MCF 10A (cell line): ENCODE measurements at regions not wholly inside any gene's neighbourhood (a gene's known extent, or its start where the extent isn't known, plus 50 kb on each side); places are given as distances from the start of the nearest gene placed in this dataset.

Experiments
- BruUV-seq: library from RNA; stranded (reverse); fragments of 400-500 nt; replicated peaks from 2 replicates; lab custom pipeline; 2021; lab: Mats Ljungman, UMichigan
- CTCF ChIA-PET: fragments of 300-600 bp; sonication (Branson Sonifier 250); formaldehyde crosslinking; extraction: SDS; loops from one replicate; lab custom pipeline; 2021; ENCODE audit warnings: antibody characterized with exemption, inconsistent platforms; lab: Yijun Ruan, JAX
- POLR2A ChIA-PET: fragments of 300-600, 350-650 bp; sonication (Branson Sonifier 250); formaldehyde crosslinking; extraction: SDS; loops from one replicate; lab custom pipeline; 2020; ENCODE audit warnings: antibody characterized with exemption, inconsistent platforms; lab: Yijun Ruan, JAX
- DNase-seq: peaks from one replicate; pipeline ENCODE4 v3.0.0-alpha.2; 2018; ENCODE audit not compliant: unreplicated experiment
- H3K27ac Mint-ChIP-seq: one replicate; pipeline ENCODE4 v1.8.0; 2022; ENCODE audit warnings: mild to moderate bottlenecking, low read depth, mixed read lengths; ENCODE audit not compliant: unreplicated experiment
- H3K27me3 Mint-ChIP-seq: one replicate; pipeline ENCODE4 v1.8.0; 2022; ENCODE audit warnings: mixed read lengths; ENCODE audit not compliant: insufficient read depth, unreplicated experiment
- H3K36me3 Mint-ChIP-seq: one replicate; pipeline ENCODE4 v1.8.0; 2022; ENCODE audit warnings: mild to moderate bottlenecking, moderate library complexity, mixed read lengths; ENCODE audit not compliant: insufficient read depth, unreplicated experiment
- H3K4me1 Mint-ChIP-seq: one replicate; pipeline ENCODE4 v1.8.0; 2022; ENCODE audit warnings: mixed read lengths; ENCODE audit not compliant: insufficient read depth, unreplicated experiment
- H3K4me3 Mint-ChIP-seq: one replicate; pipeline ENCODE4 v1.8.0; 2022; ENCODE audit warnings: mild to moderate bottlenecking, moderate library complexity, mixed read lengths; ENCODE audit not compliant: unreplicated experiment
- H3K9me3 Mint-ChIP-seq: one replicate; pipeline ENCODE4 v1.8.0; 2022; ENCODE audit warnings: mixed read lengths; ENCODE audit not compliant: unreplicated experiment
- intact Hi-C: fragments of 100-400 bp; cut with micrococcal nuclease; formaldehyde crosslinking; loops from 2 replicates; pipeline ENCODE4 v1.14.1; 2022
- TF ChIP-seq, protein P1 (sequence below): fragments of 200-600 bp; IDR thresholded peaks from one replicate; pipeline ENCODE4 v1.8.0; 2022; ENCODE audit warnings: antibody characterized with exemption, mild to moderate bottlenecking; ENCODE audit not compliant: unreplicated experiment

- no TSS peak for BruUV-seq
- H3K27me3 Mint-ChIP-seq, result no peaks in the 10 kb centered on the region
- TF ChIP-seq, protein P1, sequence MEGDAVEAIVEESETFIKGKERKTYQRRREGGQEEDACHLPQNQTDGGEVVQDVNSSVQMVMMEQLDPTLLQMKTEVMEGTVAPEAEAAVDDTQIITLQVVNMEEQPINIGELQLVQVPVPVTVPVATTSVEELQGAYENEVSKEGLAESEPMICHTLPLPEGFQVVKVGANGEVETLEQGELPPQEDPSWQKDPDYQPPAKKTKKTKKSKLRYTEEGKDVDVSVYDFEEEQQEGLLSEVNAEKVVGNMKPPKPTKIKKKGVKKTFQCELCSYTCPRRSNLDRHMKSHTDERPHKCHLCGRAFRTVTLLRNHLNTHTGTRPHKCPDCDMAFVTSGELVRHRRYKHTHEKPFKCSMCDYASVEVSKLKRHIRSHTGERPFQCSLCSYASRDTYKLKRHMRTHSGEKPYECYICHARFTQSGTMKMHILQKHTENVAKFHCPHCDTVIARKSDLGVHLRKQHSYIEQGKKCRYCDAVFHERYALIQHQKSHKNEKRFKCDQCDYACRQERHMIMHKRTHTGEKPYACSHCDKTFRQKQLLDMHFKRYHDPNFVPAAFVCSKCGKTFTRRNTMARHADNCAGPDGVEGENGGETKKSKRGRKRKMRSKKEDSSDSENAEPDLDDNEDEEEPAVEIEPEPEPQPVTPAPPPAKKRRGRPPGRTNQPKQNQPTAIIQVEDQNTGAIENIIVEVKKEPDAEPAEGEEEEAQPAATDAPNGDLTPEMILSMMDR, result no peak
- H3K4me3 Mint-ChIP-seq, result no peak overlapping the region
- H3K4me1 Mint-ChIP-seq, result no peaks in the 10 kb centered on the region
- ChIA-PET POLR2A (interaction anchor here (0.6 kb wide), 1 partner anchor 24 kb away, joined by 3 read pairs; no protein-coding TSS in a partner anchor), CTCF (no interaction called here)
- no peak overlapping the region for H3K27ac Mint-ChIP-seq
- intact Hi-C loops, result no loop called here
- H3K36me3 Mint-ChIP-seq, result no peaks in the 10 kb centered on the region
- H3K9me3 Mint-ChIP-seq, result no peaks in the 10 kb centered on the region
- no peak for DNase-seq
Observed at GRCh38 chr14:62101673-62102348, 339.6 kb downstream of the SNAPC1 start.

DNA sequence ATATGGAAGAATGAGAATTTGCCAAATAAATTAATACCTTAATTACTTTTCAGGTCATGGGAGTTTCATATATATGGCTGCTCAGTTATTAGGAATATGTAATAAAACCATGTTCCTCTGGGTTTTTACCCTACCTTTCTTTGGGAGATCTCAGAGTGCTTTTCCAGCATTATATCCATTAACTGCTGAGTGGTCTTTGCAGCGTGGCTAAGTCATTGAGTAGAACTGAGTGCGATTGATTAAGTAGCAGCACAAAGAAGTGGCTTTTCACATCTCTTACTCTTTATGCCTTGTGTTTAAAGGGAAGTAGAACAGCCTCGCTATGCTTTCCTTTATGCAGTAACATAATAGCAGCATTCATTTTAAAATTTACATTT lies 340.1 kb downstream of the SNAPC1 start:
- Mint-ChIP-seq H3K9me3 (no peaks in the 10 kb centered on the region), H3K4me3 (no peak overlapping the region), H3K27ac (no peak overlapping the region), H3K4me1 (no peaks in the 10 kb centered on the region), H3K27me3 (no peaks in the 10 kb centered on the region), H3K36me3 (no peaks in the 10 kb centered on the region)
- TF ChIP-seq, protein P1, result no peak
- DNase-seq, result no peak
- POLR2A ChIA-PET, result no interaction called here
- intact Hi-C loops, result no loop called here
- CTCF ChIA-PET, result no interaction called here
- BruUV-seq, result no TSS peak

DNA sequence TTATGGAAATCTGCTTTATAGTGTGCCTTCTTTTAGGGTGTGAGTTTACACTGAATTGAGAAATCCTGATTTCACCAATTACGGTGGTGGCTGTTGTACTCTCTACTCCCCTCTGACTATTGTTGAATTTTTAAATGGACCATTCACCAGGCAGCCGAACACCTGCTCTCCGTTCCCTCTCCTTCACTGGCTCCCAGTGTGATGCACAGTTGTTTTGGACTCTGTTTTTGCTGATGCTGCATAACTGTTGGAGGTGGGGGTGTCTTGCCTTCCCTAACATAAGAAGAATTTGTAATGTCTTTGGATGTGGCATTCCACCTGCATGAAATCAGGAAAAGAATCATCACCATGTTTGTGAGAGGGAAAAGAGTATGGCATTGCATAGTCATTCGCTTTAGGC lies 341.2 kb downstream of the SNAPC1 start:
- H3K9me3 Mint-ChIP-seq, result no peaks in the 10 kb centered on the region
- H3K4me1 Mint-ChIP-seq, result no peaks in the 10 kb centered on the region
- no peaks in the 10 kb centered on the region for H3K27me3 Mint-ChIP-seq
- no peak overlapping the region for H3K4me3 Mint-ChIP-seq
- ChIA-PET POLR2A (interaction anchor here (0.7 kb wide), 1 partner anchor 139 kb away, joined by 3 read pairs; no protein-coding TSS in a partner anchor), CTCF (no interaction called here)
- no TSS peak for BruUV-seq
- intact Hi-C loops, result no loop called here
- DNase-seq, result no peak
- no peak overlapping the region for H3K27ac Mint-ChIP-seq
- TF ChIP-seq, protein P1, result no peak
- H3K36me3 Mint-ChIP-seq, result no peaks in the 10 kb centered on the region

DNA sequence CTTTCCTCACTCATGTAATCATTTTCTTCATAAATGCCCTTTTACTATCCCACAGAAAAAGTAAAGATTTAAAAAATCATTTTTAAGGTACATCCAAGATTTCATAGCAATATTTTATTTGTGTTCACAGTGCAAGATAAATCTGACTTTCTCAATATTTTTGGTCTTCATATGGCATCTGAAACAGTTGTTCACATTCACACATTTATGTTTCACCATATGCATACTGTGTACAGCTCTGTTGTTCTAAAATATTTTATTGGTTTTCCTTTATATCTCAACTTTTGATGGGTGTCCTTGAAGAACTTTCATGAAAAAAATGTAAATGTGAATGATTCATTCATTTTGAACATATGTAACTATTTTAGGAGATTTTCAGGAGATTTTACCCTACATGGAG lies 348.7 kb downstream of the SNAPC1 start:
- Mint-ChIP-seq H3K4me1 (no peaks in the 10 kb centered on the region), H3K4me3 (no peak overlapping the region), H3K36me3 (no peaks in the 10 kb centered on the region), H3K27ac (no peak overlapping the region), H3K27me3 (no peaks in the 10 kb centered on the region), H3K9me3 (no peaks in the 10 kb centered on the region)
- no TSS peak for BruUV-seq
- TF ChIP-seq, protein P1, result no peak
- POLR2A ChIA-PET, result interaction anchor here (0.7 kb wide), 1 partner anchor 47 kb away, joined by 3 read pairs; no protein-coding TSS in a partner anchor
- intact Hi-C loops, result no loop called here
- DNase-seq, result no peak
- CTCF ChIA-PET, result interaction anchor here (0.5 kb wide), 1 partner anchor 248 kb away, joined by 3 read pairs; no protein-coding TSS in a partner anchor
